HCT116 (cell line): ENCODE measurements at regions not wholly inside any gene's neighbourhood (a gene's known extent, or its start where the extent isn't known, plus 50 kb on each side); places are given as distances from the start of the nearest gene placed in this dataset.

Experiments used
- ELF1 ChIP-seq: IDR thresholded peaks from 2 replicates; pipeline ENCODE4 v1.6.1; 2012; ENCODE audit warnings: low read depth, borderline replicate concordance
- POLR2A ChIP-seq: IDR thresholded peaks from 2 replicates; pipeline ENCODE4 v1.7.0; 2011; ENCODE audit warnings: borderline replicate concordance; ENCODE audit not compliant: insufficient read depth, insufficient read length; ENCODE audit errors: extremely low read depth
- POLR2AphosphoS5 ChIP-seq: IDR thresholded peaks from 2 replicates; pipeline ENCODE4 v1.6.1; 2011; ENCODE audit warnings: mild to moderate bottlenecking, low read depth, low read length, moderate library complexity
- SP1 ChIP-seq: IDR thresholded peaks from 2 replicates; pipeline ENCODE4 v1.6.1; 2012; ENCODE audit warnings: low read depth
- ZFX ChIP-seq: fragments of 450-650 bp; IDR thresholded peaks from 2 replicates; pipeline ENCODE4 v1.6.1; 2017
- ZNF274 ChIP-seq: fragments of 200-500 bp; sonication (Bioruptor generic); IDR thresholded peaks from 2 replicates; pipeline ENCODE4 v1.6.1; 2014; ENCODE audit warnings: mild to moderate bottlenecking, low read depth, low read length, inconsistent platforms
- TF ChIP-seq, protein P1 (sequence below), 3 experiments: fragments of 200-600 bp in 1 of 3; sonication (generic) in 1 of 3; IDR thresholded peaks in 2 of 3; conservative IDR thresholded peaks in 1 of 3; 2 replicates each; pipeline ENCODE4 v1.5.1; 2012 to 2017; ENCODE audit warnings: low read depth in 2 of 3, low read length in 2 of 3, antibody characterized with exemption in 1 of 3, borderline replicate concordance in 1 of 3, control low read depth in 1 of 3, mild to moderate bottlenecking in 1 of 3, mixed read lengths in 1 of 3, mixed run types in 1 of 3, moderate library complexity in 1 of 3; ENCODE audit not compliant: insufficient read depth in 1 of 3
- TF ChIP-seq, protein P2 (sequence below): IDR thresholded peaks from 2 replicates; pipeline ENCODE4 v1.6.1; 2012
- TF ChIP-seq, protein P3 (sequence below): IDR thresholded peaks from 2 replicates; pipeline ENCODE4 v1.6.1; 2012; ENCODE audit warnings: low read depth

DNA sequence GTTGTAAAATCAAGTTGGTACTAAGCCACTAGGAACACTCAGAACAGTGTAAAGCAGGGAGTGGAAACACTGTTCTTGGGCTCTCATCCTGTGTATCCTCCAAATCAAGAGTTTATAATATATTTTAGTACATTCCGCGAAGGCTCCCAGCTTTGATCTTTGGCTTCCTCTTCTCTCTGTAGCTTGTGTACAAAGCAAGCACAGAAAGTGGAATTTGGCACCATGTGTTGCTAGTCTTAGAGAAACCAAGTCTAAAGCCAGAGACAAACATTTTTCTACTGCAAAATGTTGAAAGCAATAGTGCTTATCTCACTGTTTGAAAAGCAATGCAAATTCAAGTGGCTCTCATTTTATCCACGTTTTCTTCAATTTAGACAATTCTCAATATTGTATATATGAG, 1893.3 kb upstream of the WWC1 start:
- TF ChIP-seq ZNF274 (no peak), ZFX (no peak), ELF1 (no peak), POLR2A (no peak), SP1 (no peak), POLR2AphosphoS5 (no peak)
- TF ChIP-seq, protein P1, sequence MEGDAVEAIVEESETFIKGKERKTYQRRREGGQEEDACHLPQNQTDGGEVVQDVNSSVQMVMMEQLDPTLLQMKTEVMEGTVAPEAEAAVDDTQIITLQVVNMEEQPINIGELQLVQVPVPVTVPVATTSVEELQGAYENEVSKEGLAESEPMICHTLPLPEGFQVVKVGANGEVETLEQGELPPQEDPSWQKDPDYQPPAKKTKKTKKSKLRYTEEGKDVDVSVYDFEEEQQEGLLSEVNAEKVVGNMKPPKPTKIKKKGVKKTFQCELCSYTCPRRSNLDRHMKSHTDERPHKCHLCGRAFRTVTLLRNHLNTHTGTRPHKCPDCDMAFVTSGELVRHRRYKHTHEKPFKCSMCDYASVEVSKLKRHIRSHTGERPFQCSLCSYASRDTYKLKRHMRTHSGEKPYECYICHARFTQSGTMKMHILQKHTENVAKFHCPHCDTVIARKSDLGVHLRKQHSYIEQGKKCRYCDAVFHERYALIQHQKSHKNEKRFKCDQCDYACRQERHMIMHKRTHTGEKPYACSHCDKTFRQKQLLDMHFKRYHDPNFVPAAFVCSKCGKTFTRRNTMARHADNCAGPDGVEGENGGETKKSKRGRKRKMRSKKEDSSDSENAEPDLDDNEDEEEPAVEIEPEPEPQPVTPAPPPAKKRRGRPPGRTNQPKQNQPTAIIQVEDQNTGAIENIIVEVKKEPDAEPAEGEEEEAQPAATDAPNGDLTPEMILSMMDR (IDR thresholded peaks at IDR 0.05 in 2 of 3, conservative IDR thresholded peaks at IDR 0.05 in 1 of 3; ENCODE audit: borderline replicate concordance in 1 of 3, insufficient read depth in 1 of 3, low read depth in 2 of 3, low read length in 2 of 3) = no peak
- TF ChIP-seq, protein P2, sequence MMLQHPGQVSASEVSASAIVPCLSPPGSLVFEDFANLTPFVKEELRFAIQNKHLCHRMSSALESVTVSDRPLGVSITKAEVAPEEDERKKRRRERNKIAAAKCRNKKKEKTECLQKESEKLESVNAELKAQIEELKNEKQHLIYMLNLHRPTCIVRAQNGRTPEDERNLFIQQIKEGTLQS = no peak
- TF ChIP-seq, protein P3, sequence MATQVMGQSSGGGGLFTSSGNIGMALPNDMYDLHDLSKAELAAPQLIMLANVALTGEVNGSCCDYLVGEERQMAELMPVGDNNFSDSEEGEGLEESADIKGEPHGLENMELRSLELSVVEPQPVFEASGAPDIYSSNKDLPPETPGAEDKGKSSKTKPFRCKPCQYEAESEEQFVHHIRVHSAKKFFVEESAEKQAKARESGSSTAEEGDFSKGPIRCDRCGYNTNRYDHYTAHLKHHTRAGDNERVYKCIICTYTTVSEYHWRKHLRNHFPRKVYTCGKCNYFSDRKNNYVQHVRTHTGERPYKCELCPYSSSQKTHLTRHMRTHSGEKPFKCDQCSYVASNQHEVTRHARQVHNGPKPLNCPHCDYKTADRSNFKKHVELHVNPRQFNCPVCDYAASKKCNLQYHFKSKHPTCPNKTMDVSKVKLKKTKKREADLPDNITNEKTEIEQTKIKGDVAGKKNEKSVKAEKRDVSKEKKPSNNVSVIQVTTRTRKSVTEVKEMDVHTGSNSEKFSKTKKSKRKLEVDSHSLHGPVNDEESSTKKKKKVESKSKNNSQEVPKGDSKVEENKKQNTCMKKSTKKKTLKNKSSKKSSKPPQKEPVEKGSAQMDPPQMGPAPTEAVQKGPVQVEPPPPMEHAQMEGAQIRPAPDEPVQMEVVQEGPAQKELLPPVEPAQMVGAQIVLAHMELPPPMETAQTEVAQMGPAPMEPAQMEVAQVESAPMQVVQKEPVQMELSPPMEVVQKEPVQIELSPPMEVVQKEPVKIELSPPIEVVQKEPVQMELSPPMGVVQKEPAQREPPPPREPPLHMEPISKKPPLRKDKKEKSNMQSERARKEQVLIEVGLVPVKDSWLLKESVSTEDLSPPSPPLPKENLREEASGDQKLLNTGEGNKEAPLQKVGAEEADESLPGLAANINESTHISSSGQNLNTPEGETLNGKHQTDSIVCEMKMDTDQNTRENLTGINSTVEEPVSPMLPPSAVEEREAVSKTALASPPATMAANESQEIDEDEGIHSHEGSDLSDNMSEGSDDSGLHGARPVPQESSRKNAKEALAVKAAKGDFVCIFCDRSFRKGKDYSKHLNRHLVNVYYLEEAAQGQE = no peak
